AG04450 (cell line): ENCODE measurements at regions not wholly inside any gene's neighbourhood (a gene's known extent, or its start where the extent isn't known, plus 50 kb on each side); places are given as distances from the start of the nearest gene placed in this dataset.

Experiments
- CTCF ChIA-PET: fragments of 300-600, 350-600 bp; formaldehyde crosslinking; extraction: SDS; loops from one replicate; lab custom pipeline; 2022; ENCODE audit warnings: antibody characterized with exemption, inconsistent platforms; lab: Charles Lee
- POLR2A ChIA-PET: fragments of 350-600 bp; formaldehyde crosslinking; extraction: SDS; loops from one replicate; lab custom pipeline; 2021; ENCODE audit warnings: antibody characterized with exemption, inconsistent platforms; lab: Yijun Ruan, JAX
- DNase-seq: peaks from one replicate; pipeline ENCODE4 v3.0.0-alpha.2; 2011; ENCODE audit warnings: low read depth, low spot score
- H3K27ac ChIP-seq: one replicate; pipeline ENCODE4 v1.5.1; 2012; ENCODE audit warnings: low read depth, low read length, control low read depth
- H3K27me3 ChIP-seq: one replicate; pipeline ENCODE4 v1.6.0; 2012; ENCODE audit warnings: low read length; ENCODE audit not compliant: control insufficient read depth, insufficient read depth
- H3K4me3 ChIP-seq: 2 replicates; pipeline ENCODE4 v1.5.1; 2011; ENCODE audit warnings: mild to moderate bottlenecking, low read depth, low read length, control low read depth
- H3K9me3 ChIP-seq: 2 replicates; pipeline ENCODE4 v1.5.1; 2012; ENCODE audit warnings: low read length; ENCODE audit not compliant: control insufficient read depth, insufficient read depth
- CTCF ChIP-seq: IDR thresholded peaks from 2 replicates; pipeline ENCODE4 v1.5.1; 2011; ENCODE audit warnings: low read depth, low read length, control low read depth, inconsistent platforms

DNA sequence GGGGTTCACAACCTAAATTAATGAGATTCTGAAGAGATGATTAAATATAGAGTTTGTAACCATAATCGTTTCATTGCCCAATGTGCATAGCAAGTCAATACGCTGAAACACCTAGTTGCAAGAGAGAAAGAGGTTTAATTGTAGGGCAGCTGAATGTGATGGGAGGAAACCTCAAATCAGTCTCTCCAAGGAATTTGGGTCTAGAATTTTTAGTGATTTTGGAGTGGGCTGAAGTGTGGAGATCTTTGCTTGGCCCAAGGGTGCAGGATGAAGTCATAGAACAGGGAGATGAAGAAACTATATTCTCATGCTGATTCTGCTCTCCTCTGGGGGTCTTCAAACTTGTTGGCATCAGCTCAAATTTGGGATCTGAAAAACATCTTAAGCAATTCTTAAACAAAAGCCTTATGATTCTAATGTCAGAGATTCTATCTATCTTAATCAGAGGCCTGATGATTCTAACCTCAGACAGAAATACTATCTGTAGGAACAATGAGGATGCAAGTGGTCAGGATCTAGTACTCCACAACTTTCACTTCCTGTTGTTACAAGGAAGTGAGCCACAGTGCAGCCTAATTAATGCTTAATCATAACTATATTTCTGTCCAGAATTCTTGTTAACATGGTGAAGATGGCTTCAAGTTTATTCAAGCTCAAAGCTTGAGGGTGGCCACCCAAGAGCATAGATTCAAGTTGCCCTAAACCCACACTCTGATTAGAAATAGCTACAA is 80.2 kb upstream of the FUT8 start:
- Histone ChIP-seq H3K4me3 (no peak overlapping the region), H3K9me3 (no peaks in the 10 kb centered on the region), H3K27ac (no peak overlapping the region), H3K27me3 (no peaks in the 10 kb centered on the region)
- no peak for TF ChIP-seq CTCF
- ChIA-PET POLR2A (interaction anchor here (0.6 kb wide), 1 partner anchor 42 kb away, joined by 3 read pairs; no protein-coding TSS in a partner anchor), CTCF (interaction anchor here (0.9 to 1.3 kb wide), 2 partner anchors 46 to 79 kb away, joined by 3 to 4 read pairs; no protein-coding TSS in a partner anchor)
- DNase-seq, result no peak

DNA sequence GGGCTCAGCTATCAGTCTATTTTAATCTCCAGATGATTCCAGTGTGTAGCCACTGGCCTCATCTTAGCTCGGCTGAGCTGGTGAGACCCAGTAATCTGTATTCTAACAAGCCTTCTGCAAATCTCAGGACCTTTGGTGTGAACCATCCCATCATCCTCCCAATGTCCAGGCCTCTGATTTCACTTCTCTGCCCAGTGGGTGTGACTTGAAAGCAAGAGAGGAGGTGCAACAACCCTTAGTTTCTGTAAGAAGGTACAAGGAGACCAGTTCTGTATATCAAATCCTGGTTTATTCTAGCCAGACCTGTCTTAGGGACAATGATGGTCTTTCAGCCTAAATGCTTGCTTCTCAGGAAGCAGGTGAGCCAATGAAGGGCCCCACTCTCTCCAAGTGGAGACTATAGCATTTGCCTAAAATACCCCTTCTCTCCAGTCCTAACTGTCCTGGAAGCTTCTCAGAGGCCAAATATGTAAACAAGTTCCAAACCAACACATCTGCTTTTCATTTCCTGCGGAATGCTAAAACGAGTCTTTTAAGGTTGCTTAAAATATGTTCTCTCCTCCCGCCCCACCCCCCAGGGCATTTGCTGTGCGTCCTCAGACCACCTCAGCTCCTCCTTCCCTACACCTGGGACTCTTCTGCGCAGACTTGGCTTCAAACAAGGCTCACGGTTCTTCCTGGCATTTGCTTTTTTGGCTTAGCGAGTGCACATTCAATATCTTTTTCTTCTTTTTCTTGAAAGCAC is 78.4 kb upstream of the FUT8 start:
- Histone ChIP-seq H3K9me3 (no peaks in the 10 kb centered on the region), H3K27ac (peak overlapping the region; percentile 73), H3K4me3 (no peak overlapping the region), H3K27me3 (no peaks in the 10 kb centered on the region)
- peak; percentile 77 for DNase-seq
- ChIA-PET CTCF (no interaction called here), POLR2A (interaction anchor here (0.7 to 1.8 kb wide), 2 partner anchors 28 to 78 kb away, joined by 3 to 10 read pairs; partner anchors contain the start of gene FUT8)
- no peak for TF ChIP-seq CTCF

- H3K9me3 ChIP-seq, result no peaks in the 10 kb centered on the region
- no peaks in the 10 kb centered on the region for H3K27me3 ChIP-seq
- DNase-seq, result no peak
- TF ChIP-seq CTCF, result no peak
- CTCF ChIA-PET, result interaction anchor here (1.0 kb wide), 1 partner anchor 77 kb away, joined by 3 read pairs; no protein-coding TSS in a partner anchor
- no peak overlapping the region for H3K4me3 ChIP-seq
- H3K27ac ChIP-seq, result peak overlapping the region; percentile 73
- POLR2A ChIA-PET, result interaction anchor here (1.8 kb wide), 1 partner anchor 77 kb away, joined by 10 read pairs; the partner anchor contains the start of gene FUT8
These were observed 77.6 kb upstream of the FUT8 start for GRCh38 chr14:65334765-65335410.

DNA sequence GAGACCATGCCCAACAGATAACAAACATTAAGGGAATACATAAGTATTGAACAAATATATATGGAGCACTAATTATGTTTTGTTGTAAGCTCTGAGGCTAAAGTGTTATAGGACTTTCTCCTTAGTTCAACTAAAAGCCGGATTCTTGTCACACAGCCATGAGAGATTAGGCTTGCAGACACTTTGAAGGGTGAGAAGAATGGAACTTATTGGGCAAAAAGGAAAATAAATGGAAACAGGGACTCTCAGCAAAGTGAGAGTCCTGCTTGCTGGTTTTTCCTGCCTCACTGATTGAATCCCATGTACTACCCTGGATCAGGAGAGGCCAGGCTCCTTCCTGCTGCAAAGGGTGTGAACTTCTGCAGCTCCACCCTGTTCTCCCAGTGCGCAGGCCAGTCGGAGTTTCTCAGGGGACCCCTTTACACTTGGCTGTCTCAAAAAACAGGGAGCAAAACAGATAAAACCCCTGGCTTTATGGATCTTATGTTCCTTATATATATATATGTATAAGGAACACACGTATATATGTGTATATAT is 77.1 kb upstream of the FUT8 start:
- H3K27ac ChIP-seq, result no peak overlapping the region
- H3K4me3 ChIP-seq, result no peak overlapping the region
- no peak for TF ChIP-seq CTCF
- no peak for DNase-seq
- no peaks in the 10 kb centered on the region for H3K27me3 ChIP-seq
- ChIA-PET POLR2A (interaction anchor here (1.8 kb wide), 1 partner anchor 76 kb away, joined by 10 read pairs; the partner anchor contains the start of gene FUT8), CTCF (interaction anchor here (1.0 kb wide), 1 partner anchor 76 kb away, joined by 3 read pairs; no protein-coding TSS in a partner anchor)
- H3K9me3 ChIP-seq, result no peaks in the 10 kb centered on the region
